Fibroblast of lung (primary cell): ENCODE measurements at regions not wholly inside any gene's neighbourhood (a gene's known extent, or its start where the extent isn't known, plus 50 kb on each side); places are given as distances from the start of the nearest gene placed in this dataset.
A peak's percentile ranks its signal among the peaks of the same experiment; 100 is the strongest.

Experiments used
- DNase-seq, 2 donors: peaks; one replicate each; pipeline versions ENCODE4 v3.0.0 to v3.0.0-alpha.2; 2010; ENCODE audit warnings: low read depth in 2 of 2
- H2AFZ ChIP-seq: 2 replicates; pipeline ENCODE4 v1.5.1; 2012; ENCODE audit warnings: low read length, control low read depth, inconsistent platforms
- H3K27ac ChIP-seq: 2 replicates; pipeline ENCODE4 v1.5.1; 2011; ENCODE audit warnings: low read length, control low read depth; ENCODE audit not compliant: insufficient read depth
- H3K27me3 ChIP-seq: 2 replicates; pipeline ENCODE4 v1.5.1; 2011; ENCODE audit warnings: mild to moderate bottlenecking, low read length; ENCODE audit not compliant: control insufficient read depth, insufficient read depth
- H3K36me3 ChIP-seq: 2 replicates; pipeline ENCODE4 v1.5.1; 2011; ENCODE audit warnings: low read length; ENCODE audit not compliant: control insufficient read depth, insufficient read depth
- H3K4me1 ChIP-seq: 2 replicates; pipeline ENCODE4 v1.5.1; 2011; ENCODE audit warnings: low read length; ENCODE audit not compliant: control insufficient read depth, insufficient read depth; ENCODE audit errors: extremely low read depth
- H3K4me2 ChIP-seq: 2 replicates; pipeline ENCODE4 v1.5.1; 2011; ENCODE audit warnings: low read length, control low read depth; ENCODE audit not compliant: insufficient read depth; ENCODE audit errors: extremely low read depth
- H3K4me3 ChIP-seq, 4 experiments: fragments of 200-600 bp in 1 of 4; sonication (generic) in 1 of 4; replicated peaks in 1 of 4; 2 replicates each; pipeline ENCODE4 v1.5.1; 2011 to 2016; ENCODE audit warnings: low read length in 4 of 4, low read depth in 3 of 4, mild to moderate bottlenecking in 3 of 4, control low read depth in 2 of 4, inconsistent platforms in 1 of 4, mixed read lengths in 1 of 4; ENCODE audit not compliant: insufficient read depth in 1 of 4; ENCODE audit errors: control extremely low read depth in 1 of 4
- H3K79me2 ChIP-seq: 2 replicates; pipeline ENCODE4 v1.5.1; 2012; ENCODE audit warnings: mild to moderate bottlenecking, low read length, inconsistent platforms; ENCODE audit not compliant: control insufficient read depth, insufficient read depth
- H3K9ac ChIP-seq: 2 replicates; pipeline ENCODE4 v1.5.1; 2011; ENCODE audit warnings: mild to moderate bottlenecking, low read length, control low read depth; ENCODE audit not compliant: insufficient read depth
- H3K9me3 ChIP-seq: 2 replicates; pipeline ENCODE4 v1.5.1; 2012; ENCODE audit warnings: low read depth, low read length; ENCODE audit not compliant: control insufficient read depth, insufficient read depth
- H4K20me1 ChIP-seq: 2 replicates; pipeline ENCODE4 v1.5.1; 2011; ENCODE audit warnings: low read length; ENCODE audit not compliant: control insufficient read depth, insufficient read depth; ENCODE audit errors: extremely low read depth
- EZH2 ChIP-seq: IDR thresholded peaks from 2 replicates; pipeline ENCODE4 v1.5.1; 2012; ENCODE audit warnings: low read length, control low read depth, mild to moderate bottlenecking; ENCODE audit errors: missing control alignments
- TF ChIP-seq, protein P1 (sequence below), 2 donors: IDR thresholded peaks in 1 of 2; conservative IDR thresholded peaks in 1 of 2; 1 replicate in 1 of 2; 2 replicates in 1 of 2; pipeline ENCODE4 v1.5.1; 2011 to 2012; ENCODE audit warnings: low read length in 2 of 2, control low read depth in 1 of 2, inconsistent platforms in 1 of 2, low read depth in 1 of 2, mild to moderate bottlenecking in 1 of 2

DNA sequence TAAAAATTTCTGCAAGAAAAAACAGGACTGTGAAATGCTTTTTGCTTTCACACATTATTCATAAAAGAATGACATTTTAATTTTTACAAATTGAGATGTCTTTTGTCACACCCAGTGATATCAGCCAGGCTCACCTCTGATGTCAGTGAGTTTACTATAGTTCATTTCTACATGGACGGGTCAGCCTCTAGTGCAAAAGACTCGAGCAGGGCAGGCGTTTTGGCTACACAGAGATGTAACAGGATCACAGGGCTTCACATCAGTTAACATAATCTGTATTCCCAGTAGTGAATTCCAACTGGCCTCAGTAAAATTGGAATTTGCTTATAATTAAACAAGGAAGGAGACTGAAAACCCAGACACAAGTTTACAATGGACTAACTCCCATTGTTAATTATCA, 275.6 kb upstream of the ZSWIM2 start:
- no peaks in the 10 kb centered on the region for H4K20me1 ChIP-seq
- no peak for DNase-seq
- no peaks in the 10 kb centered on the region for H3K27me3 ChIP-seq
- no peaks in the 10 kb centered on the region for H3K4me1 ChIP-seq
- no peaks in the 10 kb centered on the region for H3K9me3 ChIP-seq
- no peaks in the 10 kb centered on the region for H3K36me3 ChIP-seq
- H3K79me2 ChIP-seq = no peaks in the 10 kb centered on the region
- H3K4me2 ChIP-seq = no peak overlapping the region
- no peak overlapping the region for H3K4me3 ChIP-seq
- H2AFZ ChIP-seq = no peak overlapping the region
- TF ChIP-seq, protein P1, sequence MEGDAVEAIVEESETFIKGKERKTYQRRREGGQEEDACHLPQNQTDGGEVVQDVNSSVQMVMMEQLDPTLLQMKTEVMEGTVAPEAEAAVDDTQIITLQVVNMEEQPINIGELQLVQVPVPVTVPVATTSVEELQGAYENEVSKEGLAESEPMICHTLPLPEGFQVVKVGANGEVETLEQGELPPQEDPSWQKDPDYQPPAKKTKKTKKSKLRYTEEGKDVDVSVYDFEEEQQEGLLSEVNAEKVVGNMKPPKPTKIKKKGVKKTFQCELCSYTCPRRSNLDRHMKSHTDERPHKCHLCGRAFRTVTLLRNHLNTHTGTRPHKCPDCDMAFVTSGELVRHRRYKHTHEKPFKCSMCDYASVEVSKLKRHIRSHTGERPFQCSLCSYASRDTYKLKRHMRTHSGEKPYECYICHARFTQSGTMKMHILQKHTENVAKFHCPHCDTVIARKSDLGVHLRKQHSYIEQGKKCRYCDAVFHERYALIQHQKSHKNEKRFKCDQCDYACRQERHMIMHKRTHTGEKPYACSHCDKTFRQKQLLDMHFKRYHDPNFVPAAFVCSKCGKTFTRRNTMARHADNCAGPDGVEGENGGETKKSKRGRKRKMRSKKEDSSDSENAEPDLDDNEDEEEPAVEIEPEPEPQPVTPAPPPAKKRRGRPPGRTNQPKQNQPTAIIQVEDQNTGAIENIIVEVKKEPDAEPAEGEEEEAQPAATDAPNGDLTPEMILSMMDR (conservative IDR thresholded peaks at IDR 0.05 in 1 of 2, IDR thresholded peaks at IDR 0.05 in 1 of 2; ENCODE audit: low read depth in 1 of 2, low read length in 2 of 2) = no peak
- TF ChIP-seq EZH2 = no peak
- no peak overlapping the region for H3K9ac ChIP-seq
- H3K27ac ChIP-seq = no peak overlapping the region

DNA sequence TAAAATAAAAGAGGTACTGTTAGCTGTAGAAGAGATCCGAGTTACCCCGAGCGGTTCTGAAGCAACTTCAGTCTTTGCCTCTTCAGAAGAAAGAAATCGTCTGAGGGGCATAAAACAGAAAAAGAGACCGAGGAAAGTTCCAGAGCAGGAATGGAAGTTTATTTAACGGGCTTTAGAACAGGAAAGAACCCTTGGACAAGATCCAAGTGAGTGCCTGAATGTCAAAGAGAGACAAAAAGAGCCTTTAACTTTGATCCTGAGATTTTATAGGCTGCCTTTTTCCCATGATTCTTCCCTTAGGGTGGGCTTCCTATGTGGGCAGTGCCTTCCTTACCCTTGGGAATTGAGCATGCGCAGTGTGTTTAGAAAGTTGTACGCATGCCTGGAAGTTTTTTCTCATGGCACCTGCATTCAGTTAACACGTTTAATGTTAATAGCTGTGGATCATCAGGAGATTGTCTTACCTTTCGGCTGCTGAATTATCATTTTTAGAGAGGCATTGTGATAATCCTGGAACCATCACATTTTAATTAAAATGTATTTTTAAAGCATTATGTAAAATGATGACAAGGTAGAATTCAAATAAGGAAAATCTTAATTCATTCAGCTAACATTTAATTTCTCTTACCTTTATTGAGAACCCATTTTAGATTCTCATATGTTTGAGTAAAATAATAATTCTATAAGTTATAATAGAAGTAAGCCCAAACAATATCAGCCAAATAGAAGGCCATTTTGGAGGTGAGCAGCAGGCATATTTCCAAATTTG, 269.5 kb upstream of the ZSWIM2 start:
- H4K20me1 ChIP-seq = no peaks in the 10 kb centered on the region
- H3K27me3 ChIP-seq = no peaks in the 10 kb centered on the region
- TF ChIP-seq EZH2 = no peak
- TF ChIP-seq, protein P1 (conservative IDR thresholded peaks at IDR 0.05 in 1 of 2, IDR thresholded peaks at IDR 0.05 in 1 of 2; ENCODE audit: low read depth in 1 of 2, low read length in 2 of 2) = no peak
- no peaks in the 10 kb centered on the region for H3K4me1 ChIP-seq
- no peak overlapping the region for H2AFZ ChIP-seq
- H3K9ac ChIP-seq = no peak overlapping the region
- H3K9me3 ChIP-seq = no peaks in the 10 kb centered on the region
- no peaks in the 10 kb centered on the region for H3K36me3 ChIP-seq
- no peak overlapping the region for H3K4me2 ChIP-seq
- H3K79me2 ChIP-seq = no peaks in the 10 kb centered on the region
- no peak overlapping the region for H3K27ac ChIP-seq
- no peak overlapping the region for H3K4me3 ChIP-seq
- no peak for DNase-seq

DNA sequence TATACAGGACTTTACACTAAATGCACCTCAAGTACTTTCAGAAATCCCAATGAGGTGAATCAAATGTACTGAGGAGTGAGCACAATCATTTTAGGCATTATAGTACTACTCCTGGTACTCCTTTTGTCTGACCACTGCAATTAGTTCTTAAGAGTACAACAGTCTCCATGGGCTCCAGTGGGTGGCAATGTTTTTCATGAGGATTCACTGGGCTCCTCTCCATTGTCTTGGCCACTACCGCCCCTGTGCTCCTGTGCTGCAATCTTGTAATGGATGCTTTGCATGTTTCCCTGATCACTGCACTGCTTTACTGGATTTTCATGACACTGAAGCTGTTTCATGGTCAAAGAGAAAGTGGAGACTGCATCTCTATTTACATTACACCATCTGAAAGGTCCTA, 268.5 kb upstream of the ZSWIM2 start:
- Histone ChIP-seq H3K9me3 (no peaks in the 10 kb centered on the region), H3K9ac (no peak overlapping the region), H3K4me3 (no peak overlapping the region), H4K20me1 (no peaks in the 10 kb centered on the region), H3K4me2 (no peak overlapping the region), H3K36me3 (no peaks in the 10 kb centered on the region), H2AFZ (no peak overlapping the region), H3K4me1 (no peaks in the 10 kb centered on the region), H3K27me3 (no peaks in the 10 kb centered on the region), H3K79me2 (no peaks in the 10 kb centered on the region), H3K27ac (no peak overlapping the region)
- no peak for TF ChIP-seq EZH2
- TF ChIP-seq, protein P1 (conservative IDR thresholded peaks at IDR 0.05 in 1 of 2, IDR thresholded peaks at IDR 0.05 in 1 of 2; ENCODE audit: low read depth in 1 of 2, low read length in 2 of 2) = no peak
- DNase-seq = peak in 1 of 2 donors; percentile 3
